ENCODE measurements at regions not wholly inside any gene's neighbourhood (a gene's known extent, or its start where the extent isn't known, plus 50 kb on each side); places are given as distances from the start of the nearest gene placed in this dataset.

DNA sequence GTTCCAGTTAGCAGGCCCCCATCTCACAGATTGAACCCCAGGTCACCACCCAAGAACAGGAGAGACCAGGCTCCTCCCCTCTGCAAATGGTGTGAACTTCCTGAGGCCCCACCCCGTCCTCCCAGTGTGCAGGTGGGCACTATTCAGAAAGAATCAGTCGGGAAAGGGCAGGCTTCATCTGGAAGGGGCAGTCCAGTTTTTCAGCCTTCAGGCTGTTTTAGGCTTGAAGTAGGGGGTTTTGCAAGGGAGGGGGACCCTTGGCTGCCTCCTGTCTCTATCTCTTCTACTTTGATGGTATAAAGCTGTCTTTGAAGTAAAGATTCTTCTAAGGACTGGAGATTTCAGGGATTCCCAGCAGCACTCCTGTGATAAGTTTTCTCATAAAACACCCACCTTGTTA is 267.6 kb downstream of the RND3 start:
- DNase-seq: no peak
- TF ChIP-seq EP300 (IDR thresholded peaks at IDR 0.05; ENCODE audit: low read depth): no peak
- TF ChIP-seq POLR2AphosphoS5 (IDR thresholded peaks at IDR 0.05): no peak
- TF ChIP-seq, protein P1, sequence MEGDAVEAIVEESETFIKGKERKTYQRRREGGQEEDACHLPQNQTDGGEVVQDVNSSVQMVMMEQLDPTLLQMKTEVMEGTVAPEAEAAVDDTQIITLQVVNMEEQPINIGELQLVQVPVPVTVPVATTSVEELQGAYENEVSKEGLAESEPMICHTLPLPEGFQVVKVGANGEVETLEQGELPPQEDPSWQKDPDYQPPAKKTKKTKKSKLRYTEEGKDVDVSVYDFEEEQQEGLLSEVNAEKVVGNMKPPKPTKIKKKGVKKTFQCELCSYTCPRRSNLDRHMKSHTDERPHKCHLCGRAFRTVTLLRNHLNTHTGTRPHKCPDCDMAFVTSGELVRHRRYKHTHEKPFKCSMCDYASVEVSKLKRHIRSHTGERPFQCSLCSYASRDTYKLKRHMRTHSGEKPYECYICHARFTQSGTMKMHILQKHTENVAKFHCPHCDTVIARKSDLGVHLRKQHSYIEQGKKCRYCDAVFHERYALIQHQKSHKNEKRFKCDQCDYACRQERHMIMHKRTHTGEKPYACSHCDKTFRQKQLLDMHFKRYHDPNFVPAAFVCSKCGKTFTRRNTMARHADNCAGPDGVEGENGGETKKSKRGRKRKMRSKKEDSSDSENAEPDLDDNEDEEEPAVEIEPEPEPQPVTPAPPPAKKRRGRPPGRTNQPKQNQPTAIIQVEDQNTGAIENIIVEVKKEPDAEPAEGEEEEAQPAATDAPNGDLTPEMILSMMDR (IDR thresholded peaks at IDR 0.05): no peak
- no peak for TF ChIP-seq POLR2A (IDR thresholded peaks at IDR 0.05)
- Histone ChIP-seq H3K9me3 (no peaks in the 10 kb centered on the region), H3K27ac (no peak overlapping the region), H3K36me3 (no peaks in the 10 kb centered on the region), H3K4me3 (no peak overlapping the region), H3K27me3 (no peaks in the 10 kb centered on the region), H3K4me1 (peaks cover 0 to 14% (median 5%) of the 10 kb centered on the region in 4 donors)
- intact Hi-C loops (cut with DNase I; ENCODE audit: low total_unique reads): no loop called here
- 72 to 100% methylated on average over 1 to 2 of the region's 2 CpGs for WGBS, 2 donors (ENCODE audit: low coverage in 1 of 2)
- in situ Hi-C loops (cut with MboI; ENCODE audit: low pct_ligation_motif_present in 1 of 4, low pct_unique_long_range_greater_than_20kb in 1 of 4, low sequenced_read_pairs in 3 of 4): no loop called here

DNA sequence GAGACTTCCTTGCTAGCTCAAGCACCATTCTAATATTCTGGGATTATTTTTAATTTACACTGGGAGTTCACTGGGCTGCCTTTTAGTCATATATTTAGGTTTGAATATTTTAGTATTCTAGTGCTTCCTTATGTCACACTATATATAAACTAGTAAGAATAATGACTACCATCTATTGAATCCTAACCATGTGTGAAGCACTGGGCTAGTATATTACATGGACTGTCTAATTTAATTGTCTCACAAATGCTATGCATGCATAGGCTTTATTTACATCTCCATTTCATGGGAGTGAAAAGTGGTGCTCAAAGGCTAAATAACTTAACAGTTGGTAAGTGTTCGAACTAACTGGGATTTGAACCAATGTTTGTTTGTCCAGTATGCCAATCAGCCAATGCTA is 272.4 kb downstream of the RND3 start:
- intact Hi-C loops (cut with DNase I; ENCODE audit: low total_unique reads) (no loop called here), in situ Hi-C loops (cut with MboI; ENCODE audit: low pct_ligation_motif_present in 1 of 4, low pct_unique_long_range_greater_than_20kb in 1 of 4, low sequenced_read_pairs in 3 of 4) (no loop called here)
- Histone ChIP-seq H3K36me3 (no peaks in the 10 kb centered on the region), H3K4me3 (no peak overlapping the region), H3K4me1 (peaks cover 0 to 39% (median 5%) of the 10 kb centered on the region in 4 donors), H3K9me3 (no peaks in the 10 kb centered on the region), H3K27me3 (no peaks in the 10 kb centered on the region), H3K27ac (peak overlapping the region; percentile 55 to 59 (median 58))
- 40 to 64% methylated on average over 1 of the region's 1 CpG for whole genome bisulfite sequencing, 2 donors (ENCODE audit: low coverage in 1 of 2)
- TF ChIP-seq POLR2AphosphoS5 (IDR thresholded peaks at IDR 0.05) (no peak), POLR2A (IDR thresholded peaks at IDR 0.05) (no peak), EP300 (IDR thresholded peaks at IDR 0.05; ENCODE audit: low read depth) (no peak)
- no peak for DNase-seq

DNA sequence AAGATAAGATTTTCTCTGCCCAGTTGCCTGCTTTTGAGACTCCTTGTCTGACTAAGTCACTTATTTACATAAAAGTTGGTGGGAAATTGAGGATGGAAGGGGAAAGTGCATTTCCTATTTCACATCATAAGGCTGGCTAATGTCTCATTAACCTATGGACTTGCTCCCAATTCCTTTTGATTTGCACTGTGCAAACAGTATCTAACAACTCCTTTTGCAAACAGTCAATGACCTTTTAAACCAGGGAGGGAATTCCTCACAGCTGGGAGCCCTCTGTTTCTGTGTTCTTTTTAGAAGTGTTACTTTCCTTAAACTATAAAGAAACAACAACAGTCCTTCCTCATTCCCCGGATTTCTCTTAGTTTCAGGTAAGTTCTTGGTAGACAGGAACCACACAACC is 272.8 kb downstream of the RND3 start:
- no peaks in the 10 kb centered on the region for H3K9me3 ChIP-seq
- H3K4me3 ChIP-seq: no peak overlapping the region
- in situ Hi-C loops (cut with MboI; ENCODE audit: low pct_ligation_motif_present in 1 of 4, low pct_unique_long_range_greater_than_20kb in 1 of 4, low sequenced_read_pairs in 3 of 4): no loop called here
- peak overlapping the region; percentile 55 to 59 (median 58) for H3K27ac ChIP-seq
- peak; percentile 17 for DNase-seq
- intact Hi-C loops (cut with DNase I; ENCODE audit: low total_unique reads): no loop called here
- TF ChIP-seq POLR2AphosphoS5 (IDR thresholded peaks at IDR 0.05): peak in 2 of 3 donors; percentile 38 to 72
- TF ChIP-seq EP300 (IDR thresholded peaks at IDR 0.05; ENCODE audit: low read depth): no peak
- no peaks in the 10 kb centered on the region for H3K27me3 ChIP-seq
- peaks cover 0 to 39% (median 5%) of the 10 kb centered on the region in 4 donors for H3K4me1 ChIP-seq
- WGBS, 2 donors (ENCODE audit: low coverage in 1 of 2): 0 to 17% methylated on average over 1 of the region's 1 CpG
- no peaks in the 10 kb centered on the region for H3K36me3 ChIP-seq

DNA sequence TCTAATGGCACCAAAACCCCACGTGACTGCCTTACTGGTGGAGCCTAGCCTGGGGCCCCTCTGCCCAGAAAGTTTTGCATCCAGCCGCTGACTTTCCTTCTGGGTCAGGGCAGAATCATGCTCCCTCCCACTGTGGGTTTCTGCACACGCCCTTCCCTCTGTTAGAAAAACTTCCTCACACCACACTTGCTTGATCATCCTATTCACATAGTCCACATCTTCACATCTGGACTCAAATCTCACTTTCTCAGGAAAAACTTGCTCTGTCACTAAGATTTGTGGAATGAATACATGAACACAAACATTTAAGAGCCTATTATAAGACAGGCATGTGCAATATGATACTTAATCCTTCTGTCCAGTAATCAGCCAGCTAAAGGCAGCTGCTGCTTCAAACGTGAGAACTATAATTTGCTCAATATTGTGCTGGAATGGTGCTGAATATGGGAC is 274.7 kb downstream of the RND3 start:
- Histone ChIP-seq H3K36me3 (no peaks in the 10 kb centered on the region), H3K27ac (no peak overlapping the region), H3K27me3 (no peaks in the 10 kb centered on the region), H3K4me1 (peaks cover 0 to 39% (median 5%) of the 10 kb centered on the region in 4 donors), H3K9me3 (no peaks in the 10 kb centered on the region), H3K4me3 (no peak overlapping the region)
- TF ChIP-seq, protein P1 (IDR thresholded peaks at IDR 0.05): no peak
- no peak for TF ChIP-seq POLR2AphosphoS5 (IDR thresholded peaks at IDR 0.05)
- TF ChIP-seq POLR2A (IDR thresholded peaks at IDR 0.05): no peak
- no peak for TF ChIP-seq EP300 (IDR thresholded peaks at IDR 0.05; ENCODE audit: low read depth)
- no peak for DNase-seq
- in situ Hi-C loops (cut with MboI; ENCODE audit: low pct_ligation_motif_present in 1 of 4, low pct_unique_long_range_greater_than_20kb in 1 of 4, low sequenced_read_pairs in 3 of 4): no loop called here
- 26 to 37% methylated on average over 3 to 4 of the region's 4 CpGs for WGBS, 2 donors (ENCODE audit: low coverage in 1 of 2)
- intact Hi-C loops (cut with DNase I; ENCODE audit: low total_unique reads): no loop called here

DNA sequence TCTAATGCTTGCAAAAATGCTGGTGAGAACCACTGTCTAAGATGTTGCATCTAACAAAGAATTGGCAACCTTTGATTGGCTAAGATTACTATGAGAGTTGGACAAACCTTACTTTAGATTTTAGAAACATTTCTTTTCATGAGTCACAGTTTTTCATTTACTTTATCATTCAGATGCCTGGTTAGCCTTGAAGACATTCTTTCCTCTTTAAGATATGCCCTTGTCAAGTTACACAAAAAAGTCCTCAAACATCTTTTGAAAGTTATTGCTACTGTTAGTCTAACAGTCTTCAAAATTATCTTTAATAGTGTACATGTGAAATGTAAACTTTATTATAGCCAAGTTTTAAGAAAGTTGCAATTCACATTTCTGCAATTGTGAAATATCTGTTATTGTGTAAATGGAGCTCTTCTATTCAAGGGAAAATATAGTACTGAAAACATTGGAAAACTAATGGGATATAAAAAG is 276.3 kb downstream of the RND3 start:
- intact Hi-C loops (cut with DNase I; ENCODE audit: low total_unique reads): no loop called here
- Histone ChIP-seq H3K9me3 (no peaks in the 10 kb centered on the region), H3K4me1 (peaks cover 0 to 35% (median 2%) of the 10 kb centered on the region in 4 donors), H3K27me3 (no peaks in the 10 kb centered on the region), H3K27ac (no peak overlapping the region), H3K36me3 (no peaks in the 10 kb centered on the region), H3K4me3 (no peak overlapping the region)
- in situ Hi-C loops (cut with MboI; ENCODE audit: low pct_ligation_motif_present in 1 of 4, low pct_unique_long_range_greater_than_20kb in 1 of 4, low sequenced_read_pairs in 3 of 4): no loop called here
- no peak for DNase-seq
- TF ChIP-seq, protein P1 (IDR thresholded peaks at IDR 0.05): no peak
- no peak for TF ChIP-seq POLR2AphosphoS5 (IDR thresholded peaks at IDR 0.05)
